K562 (cell line): ENCODE measurements at regions not wholly inside any gene's neighbourhood (a gene's known extent, or its start where the extent isn't known, plus 50 kb on each side); places are given as distances from the start of the nearest gene placed in this dataset.

Experiments used
- ATAC-seq: fragments of 200-7000 bp; cut with Tn5 transposase; 3 replicates; pipeline ENCODE4 v1.9.1; 2020; ENCODE audit warnings: moderate library complexity
- BruUV-seq: library from RNA; stranded (reverse); fragments of 400-500 nt; replicated peaks from 2 replicates; lab custom pipeline; 2021; lab: Mats Ljungman, UMichigan
- CTCF ChIA-PET: fragments of 300-600 bp; formaldehyde crosslinking; extraction: SDS; loops from one replicate; lab custom pipeline; 2021; ENCODE audit warnings: low intra/inter-chr PET ratio; lab: Yijun Ruan, JAX
- POLR2A ChIA-PET: fragments of 300-600, 350-650 bp; sonication (Branson Sonifier 250); formaldehyde crosslinking; extraction: SDS; loops from one replicate; lab custom pipeline; 2021; ENCODE audit warnings: antibody characterized with exemption, inconsistent platforms; lab: Yijun Ruan, JAX
- DNase-seq, 4 experiments: peaks; one replicate each; pipeline versions ENCODE4 v3.0.0 to v3.0.0-alpha.2; 2011 to 2018; ENCODE audit warnings: low spot score in 3 of 4, mixed read lengths in 3 of 4; ENCODE audit errors: extremely low read depth in 1 of 4
- FAIRE-seq: peaks from 2 replicates; lab custom pipeline; 2011; peaks lifted over from hg19 to GRCh38; lab: Jason Lieb, UNC
- H2AFZ ChIP-seq: 2 replicates; pipeline ENCODE4 v1.6.0; 2011; ENCODE audit warnings: low read depth, low read length, control low read depth, inconsistent platforms
- H3K27ac ChIP-seq: fragments of 200-600 bp; 3 replicates; pipeline ENCODE4 v1.8.0; 2011; ENCODE audit warnings: low read depth, mild to moderate bottlenecking, control low read depth, inconsistent platforms, low read length, moderate library complexity, mixed read lengths; ENCODE audit errors: extremely low read depth
- H3K27me3 ChIP-seq, 2 experiments: fragments of 300-600 bp in 1 of 2; 2 replicates in 1 of 2; 3 replicates in 1 of 2; pipeline versions ENCODE4 v1.6.0 to v1.8.0; 2011; ENCODE audit warnings: inconsistent platforms in 2 of 2, low read length in 2 of 2, mild to moderate bottlenecking in 1 of 2, mixed read lengths in 1 of 2, moderate library complexity in 1 of 2; ENCODE audit not compliant: control insufficient read depth in 2 of 2, insufficient read depth in 2 of 2
- H3K36me3 ChIP-seq: fragments of 300-600 bp; 3 replicates; pipeline ENCODE4 v1.8.0; 2011; ENCODE audit warnings: mild to moderate bottlenecking, low read length, inconsistent platforms; ENCODE audit not compliant: control insufficient read depth, insufficient read depth
- H3K4me1 ChIP-seq, 2 experiments: fragments of 200-600 bp in 1 of 2; replicated peaks in 1 of 2; 2 replicates in 1 of 2; 3 replicates in 1 of 2; pipeline versions ENCODE4 v1.5.1 to v1.8.0; 2011; ENCODE audit warnings: inconsistent platforms in 2 of 2, low read length in 2 of 2, mild to moderate bottlenecking in 1 of 2, mixed read lengths in 1 of 2, moderate library complexity in 1 of 2; ENCODE audit not compliant: control insufficient read depth in 2 of 2, insufficient read depth in 2 of 2
- H3K4me2 ChIP-seq: 2 replicates; pipeline ENCODE4 v1.6.1; 2011; ENCODE audit warnings: low read length, control low read depth, inconsistent platforms, mixed read lengths; ENCODE audit not compliant: insufficient read depth
- H3K4me3 ChIP-seq: fragments of 200-600 bp; sonication (generic), shearing (Covaris generic); 2 replicates; pipeline ENCODE4 v1.5.1; 2016; ENCODE audit warnings: control low read depth, inconsistent platforms
- H3K79me2 ChIP-seq: fragments of 200-600 bp; 3 replicates; pipeline ENCODE4 v1.8.0; 2011; ENCODE audit warnings: low read length, inconsistent platforms; ENCODE audit not compliant: control insufficient read depth, insufficient read depth
- H3K9ac ChIP-seq, 2 experiments: 2 replicates each; pipeline versions ENCODE4 v1.6.0 to v1.6.1; 2011; ENCODE audit warnings: low read depth in 2 of 2, low read length in 2 of 2, control low read depth in 1 of 2, inconsistent platforms in 1 of 2, mild to moderate bottlenecking in 1 of 2, mixed read lengths in 1 of 2; ENCODE audit not compliant: insufficient read depth in 1 of 2
- H3K9me1 ChIP-seq: one replicate; pipeline ENCODE4 v1.6.0; 2011; ENCODE audit warnings: inconsistent platforms, mild to moderate bottlenecking, low read length, moderate library complexity; ENCODE audit not compliant: control insufficient read depth, insufficient read depth
- H3K9me3 ChIP-seq: replicated peaks from 2 replicates; pipeline ENCODE4 v1.5.1; 2011; ENCODE audit warnings: low read depth, low read length, inconsistent platforms; ENCODE audit not compliant: control insufficient read depth, insufficient read depth
- H4K20me1 ChIP-seq: replicated peaks from 2 replicates; pipeline ENCODE4 v1.6.1; 2011; ENCODE audit warnings: low read length, inconsistent platforms, mixed read lengths; ENCODE audit not compliant: control insufficient read depth, insufficient read depth
- BRCA1 ChIP-seq, 2 experiments: fragments of 450-650 bp in 1 of 2; sonication (generic) in 1 of 2; formaldehyde crosslinking in 1 of 2; IDR thresholded peaks; 2 replicates each; pipeline versions ENCODE4 v1.5.0 to v1.6.1; 2017 to 2020; ENCODE audit warnings: mild to moderate bottlenecking in 1 of 2, missing genetic modification reagents in 1 of 2
- CREBBP ChIP-seq: IDR thresholded peaks from one replicate; pipeline ENCODE4 v1.6.1; 2012; ENCODE audit warnings: low read depth, mild to moderate bottlenecking, control low read depth, inconsistent platforms, low read length
- KLF13 ChIP-seq: fragments of 450-650 bp; IDR thresholded peaks from 2 replicates; pipeline ENCODE4 v1.6.1; 2016; ENCODE audit warnings: missing genetic modification characterization, low read depth, mild to moderate bottlenecking, missing compliant biosample characterization, moderate library complexity, borderline replicate concordance
- MAFK ChIP-seq: IDR thresholded peaks from 2 replicates; pipeline ENCODE4 v1.6.1; 2011; ENCODE audit warnings: low read length, improper control_type of control experiment
- MCM2 ChIP-seq: fragments of 450-650 bp; IDR thresholded peaks from 2 replicates; pipeline ENCODE4 v1.6.1; 2017; ENCODE audit warnings: low read depth, mild to moderate bottlenecking
- NFATC3 ChIP-seq: fragments of 450-650 bp; IDR thresholded peaks from 2 replicates; pipeline ENCODE4 v1.6.1; 2017; ENCODE audit warnings: mild to moderate bottlenecking
- PBX2 ChIP-seq, 2 experiments: IDR thresholded peaks in 1 of 2; conservative IDR thresholded peaks in 1 of 2; 2 replicates each; pipeline ENCODE4 v1.6.1; 2016; ENCODE audit warnings: low read depth in 2 of 2, mild to moderate bottlenecking in 1 of 2, missing compliant biosample characterization in 1 of 2, missing genetic modification characterization in 1 of 2, moderate library complexity in 1 of 2
- SOX6 ChIP-seq: fragments of 450-650 bp; IDR thresholded peaks from 2 replicates; pipeline ENCODE4 v1.6.1; 2014; ENCODE audit warnings: mild to moderate bottlenecking
- TBP ChIP-seq: optimal IDR thresholded peaks from 2 replicates; pipeline ENCODE3; 2011; ENCODE audit warnings: low read depth, low read length, improper control_type of control experiment
- TCF7 ChIP-seq: sonication (generic); IDR thresholded peaks from 2 replicates; pipeline ENCODE4 v1.6.1; 2016; ENCODE audit warnings: antibody characterized with exemption, borderline replicate concordance
- WGBS: fragments of 100-300 bp; shearing (Covaris generic); methylation state at CpG from one replicate; pipeline ENCODE4 v1.1.6; 2016; ENCODE audit warnings: low coverage, mixed read lengths; ENCODE audit not compliant: insufficient coverage; ENCODE audit errors: missing lambda C conversion rate; 5-methylcytosine and 5-hydroxymethylcytosine counted together
- in situ Hi-C: fragments of 300-500 bp; cut with MboI; formaldehyde crosslinking; loops from 4 replicates; pipeline ENCODE4 v1.15.0; 2018; ENCODE audit warnings: inconsistent platforms, mixed read lengths
- intact Hi-C: fragments of 100-400 bp; cut with micrococcal nuclease; formaldehyde crosslinking; loops from 2 replicates; pipeline ENCODE4 v1.14.2; 2022

GRCh38 chr20:52500157-52500556 lies 308.6 kb upstream of the ZFP64 start:
- no peak overlapping the region for H3K27ac ChIP-seq
- no peak for ATAC-seq
- H3K9me3 ChIP-seq, result peaks cover 2% of the 10 kb centered on the region; the same call in 1 of the 2 replicates
- H3K4me2 ChIP-seq, result no peak overlapping the region
- H4K20me1 ChIP-seq, result no peaks in the 10 kb centered on the region
- no peak for FAIRE-seq
- DNase-seq, result no peak
- H3K79me2 ChIP-seq, result no peaks in the 10 kb centered on the region
- in situ Hi-C loops, result no loop called here
- H3K4me1 ChIP-seq, result no peaks in the 10 kb centered on the region
- BruUV-seq, result no TSS peak
- WGBS, result 37% methylated on average over 4 of the region's 4 CpGs
- TF ChIP-seq SOX6, result no peak
- no peak for TF ChIP-seq TCF7
- TF ChIP-seq CREBBP, result no peak
- TF ChIP-seq BRCA1 (IDR thresholded peaks at IDR 0.05), result no peak
- TF ChIP-seq BRCA1 (CRISPR knock-in tag; IDR thresholded peaks at IDR 0.05), result no peak
- no peak for TF ChIP-seq MCM2
- no peak for TF ChIP-seq TBP
- TF ChIP-seq KLF13 (tag), result no peak
- TF ChIP-seq NFATC3, result no peak
- no peak for TF ChIP-seq MAFK
- TF ChIP-seq PBX2 (CRISPR knock-in tag; IDR thresholded peaks at IDR 0.05; ENCODE audit: low read depth), result no peak
- TF ChIP-seq PBX2 (tag; conservative IDR thresholded peaks at IDR 0.05; ENCODE audit: low read depth), result no peak
- no peaks in the 10 kb centered on the region for H3K9me1 ChIP-seq
- ChIA-PET CTCF (no interaction called here), POLR2A (no interaction called here)
- H3K36me3 ChIP-seq, result no peaks in the 10 kb centered on the region; the same call in 2 of the 3 replicates
- no peak overlapping the region for H3K4me3 ChIP-seq
- intact Hi-C loops, result no loop called here
- H3K9ac ChIP-seq, result no peak overlapping the region
- no peaks in the 10 kb centered on the region for H3K27me3 ChIP-seq
- no peak overlapping the region for H2AFZ ChIP-seq
